ENCODE measurements at regions not wholly inside any gene's neighbourhood (a gene's known extent, or its start where the extent isn't known, plus 50 kb on each side); places are given as distances from the start of the nearest gene placed in this dataset.

GRCh38 chr13:111006506-111007031 is 91.7 kb upstream of the ANKRD10 start:
- DNase-seq (ENCODE audit: low read depth) = peak; percentile 97

GRCh38 chr13:111005808-111006505 is 91.1 kb upstream of the ANKRD10 start:
- peak; percentile 67 for DNase-seq (ENCODE audit: low read depth)
- H3K4me3 ChIP-seq (ENCODE audit: low read depth, low read length) = no peak overlapping the region
- no peak for TF ChIP-seq CTCF (conservative IDR thresholded peaks at IDR 0.05; ENCODE audit: low read depth, low read length)

More at GRCh38 chr13:111006506-111007031, 91.7 kb upstream of the ANKRD10 start:
- peak; percentile 17 for TF ChIP-seq CTCF (conservative IDR thresholded peaks at IDR 0.05; ENCODE audit: low read depth, low read length)
- H3K4me3 ChIP-seq (ENCODE audit: low read depth, low read length) = no peak overlapping the region

GRCh38 chr13:111005364-111005763 is 90.5 kb upstream of the ANKRD10 start:
- TF ChIP-seq CTCF (conservative IDR thresholded peaks at IDR 0.05; ENCODE audit: low read depth, low read length) = no peak

GRCh38 chr13:111004444-111004843 is 89.6 kb upstream of the ANKRD10 start:
- TF ChIP-seq CTCF (conservative IDR thresholded peaks at IDR 0.05; ENCODE audit: low read depth, low read length) = no peak
- no peak overlapping the region for H3K4me3 ChIP-seq (ENCODE audit: low read depth, low read length)
- DNase-seq (ENCODE audit: low read depth) = no peak

More at GRCh38 chr13:111005364-111005763, 90.5 kb upstream of the ANKRD10 start:
- no peak overlapping the region for H3K4me3 ChIP-seq (ENCODE audit: low read depth, low read length)
- peak; percentile 59 for DNase-seq (ENCODE audit: low read depth)

GRCh38 chr13:111001636-111002035 is 86.8 kb upstream of the ANKRD10 start:
- DNase-seq (ENCODE audit: low read depth) = no peak
- TF ChIP-seq CTCF (conservative IDR thresholded peaks at IDR 0.05; ENCODE audit: low read depth, low read length) = no peak
- H3K4me3 ChIP-seq (ENCODE audit: low read depth, low read length) = no peak overlapping the region

GRCh38 chr13:110993788-110994187 is 78.9 kb upstream of the ANKRD10 start:
- H3K4me3 ChIP-seq (ENCODE audit: low read depth, low read length) = no peak overlapping the region
- TF ChIP-seq CTCF (conservative IDR thresholded peaks at IDR 0.05; ENCODE audit: low read depth, low read length) = no peak
- DNase-seq (ENCODE audit: low read depth) = no peak
